GM19193 (cell line): ENCODE measurements at regions not wholly inside any gene's neighbourhood (a gene's known extent, or its start where the extent isn't known, plus 50 kb on each side); places are given as distances from the start of the nearest gene placed in this dataset.

Experiments
- POLR2A ChIP-seq: IDR thresholded peaks from 4 replicates; pipeline ENCODE4 v1.6.1; 2011; ENCODE audit not compliant: insufficient read depth, insufficient read length; ENCODE audit errors: extremely low read depth

GRCh38 chr14:71289536-71289935, 382.3 kb downstream of the PCNX1 start:
- no peak for TF ChIP-seq POLR2A

- no peak for TF ChIP-seq POLR2A
These were observed 383.0 kb downstream of the PCNX1 start for GRCh38 chr14:71290301-71290700.

GRCh38 chr14:71290960-71291466, 383.8 kb downstream of the PCNX1 start:
- TF ChIP-seq POLR2A, result no peak

- no peak for TF ChIP-seq POLR2A
These were observed 388.9 kb downstream of the PCNX1 start for GRCh38 chr14:71296184-71296583.

GRCh38 chr14:71300566-71301330, 393.5 kb downstream of the PCNX1 start:
- no peak for TF ChIP-seq POLR2A

GRCh38 chr14:71301611-71302010, 394.4 kb downstream of the PCNX1 start:
- TF ChIP-seq POLR2A, result no peak

- TF ChIP-seq POLR2A, result no peak
These were observed 397.4 kb downstream of the PCNX1 start for GRCh38 chr14:71304690-71305089.

GRCh38 chr14:71308671-71309070, 401.4 kb downstream of the PCNX1 start:
- no peak for TF ChIP-seq POLR2A

GRCh38 chr14:71309756-71310155, 402.5 kb downstream of the PCNX1 start:
- no peak for TF ChIP-seq POLR2A

GRCh38 chr14:71311061-71311460, 403.8 kb downstream of the PCNX1 start:
- TF ChIP-seq POLR2A, result no peak

GRCh38 chr14:71314717-71315116, 407.5 kb downstream of the PCNX1 start:
- no peak for TF ChIP-seq POLR2A

GRCh38 chr14:71317385-71318096, 410.3 kb downstream of the PCNX1 start:
- no peak for TF ChIP-seq POLR2A

GRCh38 chr14:71318097-71318459, 410.8 kb downstream of the PCNX1 start:
- no peak for TF ChIP-seq POLR2A

GRCh38 chr14:71319666-71320065, 412.4 kb downstream of the PCNX1 start:
- no peak for TF ChIP-seq POLR2A

- peak; percentile 90 for TF ChIP-seq POLR2A
These were observed 413.0 kb downstream of the PCNX1 start, which contains the start of gene SIPA1L1 for GRCh38 chr14:71320107-71320733. SIPA1L1 (plus strand) TSS chr14:71320476.
